GM12872 (cell line): ENCODE measurements at regions not wholly inside any gene's neighbourhood (a gene's known extent, or its start where the extent isn't known, plus 50 kb on each side); places are given as distances from the start of the nearest gene placed in this dataset.

Source experiments
- TF ChIP-seq, protein P1 (sequence below): IDR thresholded peaks from 3 replicates; pipeline ENCODE4 v1.5.1; 2011; ENCODE audit warnings: low read depth, mild to moderate bottlenecking, low read length, moderate library complexity; ENCODE audit not compliant: insufficient read depth

DNA sequence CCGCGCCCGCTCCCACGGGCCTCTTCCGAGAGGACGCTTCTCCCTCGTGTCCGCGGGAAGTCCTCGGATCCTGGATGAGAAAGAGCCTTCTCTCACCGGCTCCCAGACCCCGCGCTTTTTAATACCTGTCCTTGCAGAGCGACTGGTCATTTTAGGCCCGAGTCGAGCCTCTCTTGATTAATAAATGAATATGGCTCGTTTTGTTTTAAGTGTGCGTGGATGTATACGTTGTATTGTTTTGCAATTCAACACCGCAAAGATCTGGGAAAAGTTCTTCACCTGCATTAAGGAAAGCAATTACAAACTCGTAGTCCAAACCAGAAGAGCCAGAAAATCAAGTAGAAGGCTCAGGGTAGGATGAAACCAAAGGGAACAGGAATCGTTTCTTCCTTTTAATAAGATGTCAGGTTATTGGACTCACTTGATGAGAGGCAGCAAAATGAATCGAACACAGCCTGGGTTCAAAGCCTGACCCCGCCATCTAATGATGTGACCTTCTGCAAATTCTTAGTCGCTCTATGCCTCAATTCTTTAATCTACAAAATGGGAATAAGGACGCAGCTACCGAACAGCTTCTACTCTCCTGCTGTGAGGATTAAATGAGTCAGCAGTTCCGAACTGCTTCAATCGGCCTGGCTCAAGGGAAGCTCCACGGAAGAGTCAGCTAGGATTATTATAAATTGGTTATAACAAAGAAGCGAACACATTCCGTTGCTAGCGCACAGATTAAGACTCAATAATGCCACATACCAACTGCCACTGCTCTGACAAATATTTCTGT is 277.8 kb upstream of the NEBL start:
- TF ChIP-seq, protein P1, sequence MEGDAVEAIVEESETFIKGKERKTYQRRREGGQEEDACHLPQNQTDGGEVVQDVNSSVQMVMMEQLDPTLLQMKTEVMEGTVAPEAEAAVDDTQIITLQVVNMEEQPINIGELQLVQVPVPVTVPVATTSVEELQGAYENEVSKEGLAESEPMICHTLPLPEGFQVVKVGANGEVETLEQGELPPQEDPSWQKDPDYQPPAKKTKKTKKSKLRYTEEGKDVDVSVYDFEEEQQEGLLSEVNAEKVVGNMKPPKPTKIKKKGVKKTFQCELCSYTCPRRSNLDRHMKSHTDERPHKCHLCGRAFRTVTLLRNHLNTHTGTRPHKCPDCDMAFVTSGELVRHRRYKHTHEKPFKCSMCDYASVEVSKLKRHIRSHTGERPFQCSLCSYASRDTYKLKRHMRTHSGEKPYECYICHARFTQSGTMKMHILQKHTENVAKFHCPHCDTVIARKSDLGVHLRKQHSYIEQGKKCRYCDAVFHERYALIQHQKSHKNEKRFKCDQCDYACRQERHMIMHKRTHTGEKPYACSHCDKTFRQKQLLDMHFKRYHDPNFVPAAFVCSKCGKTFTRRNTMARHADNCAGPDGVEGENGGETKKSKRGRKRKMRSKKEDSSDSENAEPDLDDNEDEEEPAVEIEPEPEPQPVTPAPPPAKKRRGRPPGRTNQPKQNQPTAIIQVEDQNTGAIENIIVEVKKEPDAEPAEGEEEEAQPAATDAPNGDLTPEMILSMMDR, result no peak

DNA sequence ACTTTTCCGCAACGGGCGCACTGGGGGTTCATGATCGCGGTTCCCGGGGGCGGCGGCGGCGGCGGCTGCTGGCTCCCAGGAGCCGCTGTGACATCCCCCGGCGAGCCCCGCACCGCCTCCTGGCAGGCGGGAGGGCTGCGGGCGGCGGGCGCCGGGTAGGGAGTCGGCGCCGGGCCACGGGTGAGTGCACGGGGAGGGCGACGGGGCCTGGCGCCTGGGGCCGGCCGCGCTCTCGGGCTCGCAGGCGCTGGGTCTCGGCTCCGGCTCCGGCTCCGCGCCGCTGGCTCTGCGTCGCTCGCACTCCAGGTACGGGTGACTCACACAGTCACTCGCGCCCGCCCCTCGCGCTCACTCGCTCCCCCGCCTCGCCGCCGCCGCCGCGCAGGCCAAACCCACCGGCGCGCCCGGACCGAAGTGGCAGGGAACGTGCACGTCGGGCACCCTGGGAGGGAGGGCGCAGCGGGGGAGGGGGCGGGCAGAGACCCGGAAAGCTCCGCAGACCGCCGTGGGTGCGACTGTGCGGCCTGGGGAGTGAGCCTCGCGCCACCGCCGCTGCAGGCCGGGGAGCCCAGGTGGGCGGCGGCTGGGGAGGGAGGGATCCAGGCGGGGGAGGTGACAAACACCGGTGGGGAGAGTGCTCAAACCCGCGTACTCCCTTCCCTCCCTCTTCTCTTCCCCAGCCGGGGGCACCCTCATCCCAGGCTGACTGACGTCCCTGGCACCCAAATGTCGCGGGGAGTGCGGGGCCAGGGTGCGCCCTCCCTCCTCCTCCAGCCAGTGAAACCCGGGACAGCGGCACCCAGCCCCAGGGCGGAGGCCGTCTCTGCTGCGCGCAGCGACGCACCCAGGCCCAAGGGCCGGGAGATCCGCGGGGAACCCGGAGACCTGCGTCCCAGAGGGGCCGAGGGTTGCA is 276.9 kb upstream of the NEBL start:
- TF ChIP-seq, protein P1, result no peak

DNA sequence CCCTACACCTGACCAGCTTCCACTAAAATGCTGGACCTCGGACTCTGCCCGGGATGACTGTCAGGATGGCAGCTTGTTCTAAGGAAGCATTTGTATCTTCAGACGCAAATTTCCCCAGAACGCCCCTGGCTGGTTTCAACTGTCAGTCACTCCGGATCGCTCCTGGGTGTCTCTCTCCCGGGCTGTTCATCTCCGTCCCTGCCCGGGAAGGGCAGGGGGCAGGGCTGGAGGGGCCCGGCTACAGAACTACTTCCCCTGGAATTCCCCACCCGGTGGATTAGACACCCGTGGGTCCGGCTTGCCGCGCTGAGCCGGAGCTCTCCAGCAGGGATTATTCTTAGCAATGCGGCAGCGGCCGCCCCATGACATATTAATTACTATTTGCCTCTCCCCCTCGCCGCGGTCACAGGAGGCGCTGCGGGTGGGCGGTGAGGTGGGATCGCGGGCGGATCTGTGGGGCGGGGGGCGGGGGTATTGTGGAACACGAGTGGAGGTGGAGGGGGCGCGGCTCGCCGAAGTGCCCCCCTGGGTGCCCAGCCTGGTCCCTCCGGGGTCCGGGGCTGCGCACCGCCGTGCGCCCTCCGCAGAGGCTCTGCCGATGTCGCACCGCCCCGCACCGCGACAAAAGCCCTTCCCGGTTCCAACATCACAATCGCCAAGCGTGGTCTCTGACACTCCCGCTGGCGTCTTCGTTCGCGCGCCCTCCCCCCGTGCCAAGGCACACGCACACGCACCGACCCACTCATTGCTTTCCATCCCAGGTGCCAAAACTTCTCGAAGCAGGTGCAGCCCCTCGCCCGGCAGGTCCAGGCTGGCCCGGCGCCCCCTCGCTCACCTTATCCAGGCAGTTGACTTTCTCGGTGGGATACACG is 276.1 kb upstream of the NEBL start:
- TF ChIP-seq, protein P1, result no peak

DNA sequence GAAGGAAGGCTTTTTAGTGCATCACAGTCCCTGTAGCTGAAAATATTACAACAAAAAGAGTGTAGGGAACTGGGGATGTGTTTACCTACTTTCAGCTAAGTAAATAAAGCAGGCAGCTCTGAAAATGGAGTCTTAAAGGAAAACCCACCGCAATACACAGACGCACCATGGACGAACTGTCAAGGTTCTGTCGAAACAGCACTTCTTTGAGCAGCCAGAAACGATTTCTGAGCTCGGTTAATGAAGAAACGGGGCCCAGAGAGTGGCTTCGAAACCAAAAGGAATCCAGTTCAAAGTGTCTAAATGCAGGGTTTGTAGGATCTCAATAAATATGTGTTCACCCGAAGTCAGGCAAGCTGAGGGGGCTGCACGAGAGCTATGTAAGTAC is 275.4 kb upstream of the NEBL start:
- TF ChIP-seq, protein P1, result no peak

DNA sequence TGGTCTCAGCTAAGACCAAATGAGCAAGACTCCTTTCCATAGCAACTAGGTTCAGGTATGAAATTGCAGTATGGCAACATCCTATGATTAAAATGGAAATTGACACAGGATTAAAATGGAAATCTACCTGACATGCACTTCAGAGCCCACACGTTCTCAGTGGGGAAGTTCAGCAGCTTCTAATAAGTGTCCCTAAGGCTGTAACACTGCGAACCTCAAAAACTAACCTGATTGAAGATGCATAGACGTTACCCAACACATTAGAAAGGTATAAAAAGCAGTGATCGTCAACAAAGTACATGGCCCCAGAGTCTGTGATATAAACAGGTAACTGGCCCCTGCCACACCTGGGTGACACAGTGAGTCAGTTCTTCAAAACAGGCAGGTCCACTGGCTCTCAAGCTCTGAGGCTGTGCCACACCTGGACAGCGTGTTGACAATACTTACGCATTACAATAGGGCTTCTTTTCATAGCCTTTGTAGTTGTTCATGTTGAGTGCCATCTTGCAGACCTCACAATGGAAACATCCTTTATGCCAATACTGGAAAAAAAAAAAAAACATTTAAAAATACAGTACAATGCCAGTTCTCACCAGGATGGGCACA is 274.9 kb upstream of the NEBL start:
- TF ChIP-seq, protein P1, result no peak

DNA sequence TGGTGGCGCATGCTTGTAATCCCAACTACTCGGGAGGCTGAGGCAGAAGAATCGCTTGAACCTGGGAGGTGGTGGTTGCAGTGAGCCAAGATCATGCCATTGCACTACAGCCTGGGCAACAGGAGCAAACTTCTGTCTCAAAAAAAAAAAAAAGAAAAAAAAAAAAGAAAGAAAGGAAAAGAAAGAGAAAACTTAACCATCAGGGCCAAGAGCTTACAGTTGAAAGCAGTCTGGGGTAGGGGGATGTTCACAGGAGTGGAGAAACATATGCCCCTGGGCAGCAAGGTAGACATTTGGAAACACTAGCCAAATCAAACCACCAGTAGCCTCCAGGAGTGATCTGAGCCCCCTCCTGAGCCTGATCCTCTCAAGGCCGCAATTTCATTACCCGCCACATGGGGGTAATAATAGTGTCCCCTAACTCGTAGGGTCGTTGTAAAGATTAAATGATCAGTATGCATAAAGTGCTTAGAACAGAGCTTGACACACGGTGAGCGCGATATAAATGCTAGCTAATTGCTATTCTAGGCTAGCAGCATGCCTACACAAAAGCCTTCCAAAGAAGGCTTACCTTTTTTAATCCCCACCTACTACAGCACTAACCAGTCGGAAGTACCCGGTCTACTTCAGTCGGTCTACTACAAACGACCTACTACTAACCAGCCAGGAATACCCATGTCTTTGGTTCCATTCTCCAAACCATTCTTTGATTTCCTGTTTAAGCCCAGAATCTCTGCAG is 274.3 kb upstream of the NEBL start:
- TF ChIP-seq, protein P1, result peak; percentile 28; the same call in 1 of the 3 replicates
